ES-I3 (cell line): ENCODE measurements at regions not wholly inside any gene's neighbourhood (a gene's known extent, or its start where the extent isn't known, plus 50 kb on each side); places are given as distances from the start of the nearest gene placed in this dataset.

Source experiments
- H3K36me3 ChIP-seq: 2 replicates; pipeline ENCODE4 v1.6.1; 2013; ENCODE audit warnings: mild to moderate bottlenecking, low read length, control low read depth, moderate library complexity; ENCODE audit not compliant: insufficient read depth
- H3K4me1 ChIP-seq: 2 replicates; pipeline ENCODE4 v1.6.1; 2013; ENCODE audit warnings: mild to moderate bottlenecking, control low read depth, low read length; ENCODE audit not compliant: insufficient read depth
- H3K9ac ChIP-seq: 2 replicates; pipeline ENCODE4 v1.6.1; 2013; ENCODE audit warnings: low read depth, mild to moderate bottlenecking, low read length, moderate library complexity
- H3K9me3 ChIP-seq: 2 replicates; pipeline ENCODE4 v1.6.1; 2013; ENCODE audit warnings: mild to moderate bottlenecking, low read length, moderate library complexity; ENCODE audit not compliant: control insufficient read depth, insufficient read depth

DNA sequence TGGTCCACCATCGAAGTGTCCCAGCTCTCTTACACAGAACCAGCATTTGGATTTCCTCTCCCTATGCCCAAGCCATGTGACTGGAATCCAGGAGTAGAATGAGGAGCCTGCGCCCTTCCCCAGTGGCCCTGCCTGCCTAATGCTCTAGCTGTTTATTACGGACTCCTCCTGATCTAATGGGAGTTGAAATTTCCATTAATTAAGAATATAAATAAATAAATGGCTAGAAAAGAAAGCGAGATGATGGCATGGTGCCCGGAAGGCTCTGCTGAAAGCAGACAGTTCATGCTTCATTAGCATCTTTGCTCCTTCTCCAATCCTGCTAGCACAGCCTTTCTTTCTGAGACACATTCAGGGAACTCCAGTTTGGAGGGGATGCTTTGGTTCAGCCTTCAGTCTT, 216.2 kb downstream of the SEC16B start:
- H3K36me3 ChIP-seq = no peaks in the 10 kb centered on the region
- H3K9me3 ChIP-seq = no peaks in the 10 kb centered on the region
- no peak overlapping the region for H3K9ac ChIP-seq
- H3K4me1 ChIP-seq = no peaks in the 10 kb centered on the region

DNA sequence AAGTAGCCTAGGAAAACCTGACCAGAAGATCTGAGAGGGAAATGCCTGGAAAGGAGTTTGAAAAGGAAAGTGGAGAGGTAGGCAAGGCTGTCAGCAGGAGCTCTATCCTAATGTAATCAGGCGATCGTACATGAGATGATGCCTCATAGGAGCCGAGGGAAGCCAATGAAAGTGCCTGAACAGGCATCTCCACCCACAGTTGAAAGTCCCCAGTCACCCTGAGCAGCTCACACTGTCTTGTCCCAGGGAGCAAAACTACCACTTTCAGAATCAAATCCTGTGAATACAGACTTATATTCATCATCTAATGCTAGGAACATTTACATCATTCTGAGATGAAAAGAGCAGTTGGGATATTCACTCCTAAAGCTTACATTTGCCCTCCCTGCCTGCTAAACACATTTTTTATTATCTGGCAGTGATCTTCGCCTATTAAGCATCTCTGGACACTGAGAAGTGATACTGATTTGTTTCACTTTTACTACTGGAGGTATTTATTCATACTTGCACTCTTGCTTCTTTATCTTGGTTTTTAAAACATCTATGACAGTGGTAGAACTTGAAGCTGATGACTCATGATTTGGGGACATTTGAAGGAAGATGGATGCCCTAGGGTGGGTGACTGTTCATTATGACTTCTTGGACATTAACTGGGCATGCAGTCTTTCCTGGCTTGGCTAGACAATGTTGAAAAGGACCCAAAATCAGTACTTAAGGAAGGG, 221.6 kb downstream of the SEC16B start:
- H3K9me3 ChIP-seq = no peaks in the 10 kb centered on the region
- H3K36me3 ChIP-seq = no peaks in the 10 kb centered on the region

DNA sequence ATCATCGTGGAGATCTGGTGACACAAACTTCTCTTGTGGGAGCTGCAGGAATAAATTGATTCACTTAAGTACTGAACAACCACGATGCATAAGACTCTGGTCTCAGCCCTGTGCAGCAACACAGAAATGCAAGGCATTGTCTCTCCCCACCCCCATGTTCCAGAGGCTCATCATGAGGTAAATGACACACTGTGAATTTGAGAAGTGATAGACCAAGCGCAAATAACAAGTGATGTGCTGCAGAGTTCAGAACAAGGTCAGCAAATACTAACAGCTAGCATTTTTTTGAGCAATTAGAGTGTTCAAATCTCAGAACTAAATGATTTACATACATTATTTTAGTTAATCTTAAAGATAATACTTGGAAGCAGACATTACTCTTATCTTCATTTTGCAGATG, 223.7 kb downstream of the SEC16B start:
- H3K9me3 ChIP-seq = no peaks in the 10 kb centered on the region
- no peak overlapping the region for H3K9ac ChIP-seq
- no peaks in the 10 kb centered on the region for H3K36me3 ChIP-seq
- no peaks in the 10 kb centered on the region for H3K4me1 ChIP-seq

More for the DNA sequence above, 221.6 kb downstream of the SEC16B start:
- no peaks in the 10 kb centered on the region for H3K4me1 ChIP-seq
- H3K9ac ChIP-seq = no peak overlapping the region

DNA sequence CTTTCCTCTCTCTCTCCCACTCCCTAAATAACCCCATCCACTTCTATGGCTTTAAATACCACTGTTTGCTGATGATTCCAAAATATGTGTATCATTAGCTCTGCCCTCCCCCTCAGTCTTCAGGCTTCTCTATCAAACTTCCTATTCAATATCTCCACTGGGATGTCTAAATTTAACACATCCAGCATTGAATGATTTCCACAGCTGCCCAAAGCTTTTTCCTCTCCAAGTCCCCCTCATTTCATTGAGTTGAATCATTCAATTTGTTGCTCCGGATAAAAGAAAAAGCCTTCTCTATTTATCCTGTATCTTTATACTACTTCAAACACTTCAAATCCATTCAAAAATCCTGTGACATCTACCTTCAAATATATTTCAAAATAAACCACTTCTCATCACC, 225.0 kb downstream of the SEC16B start:
- no peaks in the 10 kb centered on the region for H3K9me3 ChIP-seq
- no peak overlapping the region for H3K9ac ChIP-seq

DNA sequence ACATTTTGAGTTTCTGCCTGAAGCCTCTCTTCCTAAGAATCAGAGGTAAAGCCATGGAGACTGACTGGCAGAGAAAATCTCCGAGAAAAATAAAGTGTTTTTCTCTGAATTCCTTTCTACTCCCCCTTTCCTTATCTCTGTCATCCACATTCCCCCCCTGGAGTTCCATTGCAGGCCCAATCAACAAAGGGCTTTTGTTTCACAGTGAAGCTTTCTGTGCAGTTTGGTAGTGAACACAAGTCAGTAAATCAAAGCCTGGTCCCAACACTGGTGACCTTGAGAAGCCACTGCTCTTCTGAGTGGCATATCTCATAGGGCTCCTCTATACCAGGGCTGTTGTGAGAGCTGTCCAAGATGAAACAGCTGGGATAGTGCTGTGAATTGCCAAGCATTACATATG, 228.4 kb downstream of the SEC16B start:
- Histone ChIP-seq H3K9me3 (no peaks in the 10 kb centered on the region), H3K4me1 (no peaks in the 10 kb centered on the region), H3K36me3 (no peaks in the 10 kb centered on the region), H3K9ac (no peak overlapping the region)

More for the DNA sequence above, 225.0 kb downstream of the SEC16B start:
- H3K4me1 ChIP-seq = no peaks in the 10 kb centered on the region
- H3K36me3 ChIP-seq = no peaks in the 10 kb centered on the region

DNA sequence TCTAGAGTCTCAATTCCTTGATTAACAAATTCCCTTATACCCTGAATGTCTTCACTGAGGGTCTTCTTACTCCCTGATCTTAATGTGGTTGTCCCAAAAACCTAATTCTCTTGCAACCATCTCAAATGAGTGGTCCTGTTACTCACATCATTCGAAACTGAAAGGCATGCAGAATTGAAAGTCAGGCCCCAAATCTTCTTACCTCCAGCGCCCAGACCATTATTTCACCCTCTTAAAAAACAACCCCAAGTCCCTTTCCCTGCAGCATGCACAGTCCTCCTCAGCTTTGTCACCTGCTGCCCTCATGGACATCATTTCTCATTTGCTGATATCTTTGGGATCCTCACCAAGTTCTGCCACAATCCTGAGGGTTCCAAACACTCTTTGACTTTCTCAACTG, 230.1 kb downstream of the SEC16B start:
- no peaks in the 10 kb centered on the region for H3K4me1 ChIP-seq
- no peaks in the 10 kb centered on the region for H3K9me3 ChIP-seq
- no peak overlapping the region for H3K9ac ChIP-seq

DNA sequence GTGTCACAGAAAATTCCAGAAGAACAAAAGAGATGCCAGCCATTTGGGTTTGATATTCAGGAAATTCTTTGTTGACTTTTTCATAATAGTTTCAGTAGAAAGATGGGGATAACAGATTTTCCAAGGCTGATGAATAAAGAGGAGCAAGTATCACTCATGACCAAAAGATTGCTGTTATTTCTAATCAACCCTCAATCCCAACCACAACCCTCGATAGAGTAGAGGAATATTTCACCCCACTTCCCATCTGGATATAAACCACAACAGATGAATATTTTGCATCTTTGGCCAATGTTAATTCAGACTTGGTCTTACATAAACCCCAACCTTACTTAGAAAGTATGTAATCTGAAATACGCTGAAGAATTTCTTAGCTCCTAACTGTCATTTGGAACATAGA, 232.4 kb downstream of the SEC16B start:
- no peaks in the 10 kb centered on the region for H3K9me3 ChIP-seq
- H3K36me3 ChIP-seq = no peaks in the 10 kb centered on the region
- H3K9ac ChIP-seq = no peak overlapping the region
- H3K4me1 ChIP-seq = no peaks in the 10 kb centered on the region

More for the DNA sequence above, 230.1 kb downstream of the SEC16B start:
- H3K36me3 ChIP-seq = no peaks in the 10 kb centered on the region

DNA sequence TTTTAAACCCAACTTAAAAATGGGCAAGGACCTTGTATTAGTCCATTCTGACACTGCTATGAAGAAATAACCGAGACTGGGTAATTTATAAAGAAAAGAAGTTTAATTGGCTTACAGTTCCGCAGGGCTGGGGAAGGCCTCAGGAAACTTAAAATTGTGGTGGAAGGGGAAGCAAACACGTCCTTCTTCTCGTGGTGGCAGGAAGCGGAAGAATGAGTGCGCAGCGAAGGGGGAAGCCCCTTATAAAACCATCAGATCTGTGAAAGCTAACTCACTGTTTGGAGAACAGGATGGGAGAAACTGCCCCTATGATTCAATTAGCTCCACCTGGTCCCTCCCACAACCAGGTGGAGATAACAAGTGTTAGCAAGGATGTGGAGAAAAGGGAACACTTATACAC, 237.7 kb downstream of the SEC16B start:
- H3K9ac ChIP-seq = no peak overlapping the region
- no peaks in the 10 kb centered on the region for H3K36me3 ChIP-seq
- H3K4me1 ChIP-seq = no peaks in the 10 kb centered on the region
- H3K9me3 ChIP-seq = no peaks in the 10 kb centered on the region

DNA sequence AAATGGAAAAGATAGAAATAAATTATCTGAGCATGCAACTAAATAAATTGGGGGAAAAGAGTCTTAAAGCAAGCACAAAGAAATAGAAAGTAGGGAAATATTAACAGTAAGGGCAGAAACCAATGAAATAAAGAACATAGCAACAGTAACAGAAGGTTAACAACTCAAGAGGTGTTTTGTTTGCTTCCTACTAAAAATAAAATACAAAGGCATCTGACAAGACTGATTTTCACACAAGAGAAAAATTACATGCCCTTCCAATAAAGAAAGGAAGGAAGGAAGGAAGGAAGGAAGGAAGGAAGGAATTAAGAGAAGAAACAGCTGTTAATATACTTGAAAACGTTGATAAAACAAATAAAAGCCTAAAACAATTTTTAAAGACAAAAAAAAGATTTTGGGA, 240.2 kb downstream of the SEC16B start:
- no peaks in the 10 kb centered on the region for H3K4me1 ChIP-seq
- H3K36me3 ChIP-seq = no peaks in the 10 kb centered on the region
- H3K9ac ChIP-seq = no peak overlapping the region
- H3K9me3 ChIP-seq = no peaks in the 10 kb centered on the region

DNA sequence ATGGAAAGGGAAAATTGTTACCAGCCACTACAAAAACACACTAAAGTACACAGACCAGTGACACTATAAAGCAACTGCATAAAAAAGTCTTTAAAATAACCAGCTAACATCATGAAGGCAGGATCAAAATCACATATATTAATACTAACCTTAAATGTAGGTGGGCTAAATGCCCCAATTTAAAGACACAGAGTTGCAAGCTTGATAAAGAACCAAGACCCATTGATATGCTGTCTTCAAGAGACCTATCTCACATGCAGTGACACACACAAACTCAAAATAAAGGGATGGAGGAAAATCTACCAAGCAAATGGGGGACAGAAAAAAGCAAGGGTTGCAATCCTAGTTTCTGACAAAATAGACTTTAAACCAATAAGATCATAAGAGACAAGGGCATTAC, 246.3 kb downstream of the SEC16B start:
- no peaks in the 10 kb centered on the region for H3K4me1 ChIP-seq

DNA sequence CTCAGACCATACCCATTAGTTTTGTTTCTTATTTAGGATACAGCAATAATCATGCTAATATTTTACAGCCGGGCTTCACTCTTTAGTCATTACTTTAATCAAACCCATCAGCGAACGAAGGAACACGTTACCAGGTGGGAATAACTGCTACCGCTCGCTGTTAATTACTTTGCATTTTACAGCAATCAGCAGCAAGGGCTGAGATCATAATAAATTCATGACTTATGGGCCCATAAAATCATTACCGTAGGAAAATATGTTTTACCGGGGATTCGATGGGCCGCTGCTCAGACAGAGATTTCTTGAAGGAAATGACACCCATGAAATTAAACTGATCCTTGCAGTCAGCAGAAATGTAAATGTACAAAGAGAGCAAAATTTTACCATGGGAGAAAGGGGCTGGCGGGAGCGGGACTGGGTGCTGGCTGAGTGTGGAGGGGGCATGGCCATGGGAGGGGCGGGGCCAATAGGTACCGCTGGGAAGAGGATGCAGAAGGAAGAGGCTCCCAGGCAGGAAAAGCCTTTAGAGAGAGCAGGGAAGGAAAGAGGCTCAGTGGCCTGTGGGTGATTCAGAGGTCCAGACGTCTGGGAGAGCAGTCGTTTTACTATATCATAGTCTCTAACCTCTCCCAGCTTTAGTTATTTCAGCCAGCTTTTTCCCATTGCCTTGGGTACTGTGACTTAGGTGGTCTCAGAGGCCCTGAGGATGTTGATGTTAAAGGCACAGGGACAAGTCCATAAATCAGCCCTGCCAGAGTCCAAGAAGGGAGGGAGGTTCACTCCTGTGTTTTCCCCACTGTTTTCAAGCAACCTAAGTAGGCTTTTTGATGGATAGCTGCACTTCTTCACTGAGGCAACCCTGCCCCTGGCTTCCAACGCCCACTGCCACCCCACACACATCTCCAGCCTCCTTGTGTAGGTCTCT, 258.9 kb downstream of the SEC16B start:
- Histone ChIP-seq H3K4me1 (peaks cover 4% of the 10 kb centered on the region; the same call in 1 of the 2 replicates), H3K9ac (no peak overlapping the region), H3K36me3 (no peaks in the 10 kb centered on the region), H3K9me3 (no peaks in the 10 kb centered on the region; the same call in 1 of the 2 replicates)

More for the DNA sequence above, 246.3 kb downstream of the SEC16B start:
- Histone ChIP-seq H3K36me3 (no peaks in the 10 kb centered on the region), H3K9ac (no peak overlapping the region), H3K9me3 (no peaks in the 10 kb centered on the region)

DNA sequence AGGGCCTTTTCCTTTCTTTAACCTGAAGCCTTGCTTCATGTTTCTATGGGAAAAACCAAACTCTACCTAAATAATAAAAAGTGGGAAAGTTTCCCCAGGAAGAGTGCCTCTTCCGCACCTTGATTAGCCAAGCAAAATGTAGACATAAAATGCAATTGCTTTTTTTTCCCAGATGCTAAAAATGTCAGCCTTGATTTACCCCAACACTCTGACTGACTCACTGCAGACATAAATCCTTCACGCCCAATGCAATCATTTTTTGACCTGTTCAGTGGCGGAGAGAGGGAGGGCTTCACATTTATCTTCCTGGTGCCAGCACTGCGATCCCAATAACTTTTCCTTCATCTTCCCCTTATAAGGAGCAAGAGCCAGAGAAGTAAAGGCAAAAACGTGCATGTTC, 261.5 kb downstream of the SEC16B start:
- H3K36me3 ChIP-seq = no peaks in the 10 kb centered on the region
- H3K9ac ChIP-seq = no peak overlapping the region
- no peaks in the 10 kb centered on the region; the same call in 1 of the 2 replicates for H3K9me3 ChIP-seq
- H3K4me1 ChIP-seq = peaks cover 16% of the 10 kb centered on the region; the same call in 1 of the 2 replicates

DNA sequence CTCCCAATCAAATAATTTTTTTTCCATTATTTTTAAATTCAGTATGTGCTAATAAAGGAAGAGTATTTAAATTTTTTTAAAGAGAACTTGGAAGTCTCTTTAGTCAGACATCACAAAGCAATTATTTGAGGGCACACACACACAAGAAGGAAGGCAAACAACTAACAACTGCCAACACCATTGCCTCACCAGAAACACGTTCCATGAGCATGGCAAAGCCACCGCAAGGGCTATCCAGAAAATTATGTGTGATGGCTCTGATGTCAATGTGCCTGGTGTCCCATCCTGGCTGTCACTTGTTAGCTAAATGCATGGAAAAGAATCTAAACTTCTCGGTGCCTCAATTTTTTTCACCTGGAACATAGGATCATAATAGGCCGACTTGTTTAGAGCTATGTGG, 262.9 kb downstream of the SEC16B start:
- H3K9ac ChIP-seq = no peak overlapping the region
- peaks cover 16% of the 10 kb centered on the region; the same call in 1 of the 2 replicates for H3K4me1 ChIP-seq

DNA sequence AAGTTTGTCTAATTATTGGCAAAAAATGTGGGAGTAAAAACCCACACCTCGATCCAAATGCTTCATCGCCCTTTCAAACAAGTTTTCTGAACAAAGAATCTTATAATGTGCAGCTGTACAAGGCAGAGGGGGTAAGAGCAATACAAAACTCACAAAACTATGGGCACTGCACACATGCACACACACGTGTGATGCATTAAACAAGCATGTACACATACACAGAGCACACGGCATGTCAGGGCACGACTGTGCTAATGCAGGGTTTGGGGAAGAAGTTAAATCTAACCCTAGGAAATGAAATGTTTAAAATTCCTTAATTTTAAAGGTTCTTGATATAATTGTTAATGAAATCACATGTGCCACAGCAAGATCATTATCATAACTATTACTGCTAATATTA, 264.0 kb downstream of the SEC16B start:
- no peaks in the 10 kb centered on the region; the same call in 1 of the 2 replicates for H3K9me3 ChIP-seq
- H3K36me3 ChIP-seq = no peaks in the 10 kb centered on the region
- H3K4me1 ChIP-seq = peaks cover 16% of the 10 kb centered on the region; the same call in 1 of the 2 replicates
- no peak overlapping the region for H3K9ac ChIP-seq

More for the DNA sequence above, 262.9 kb downstream of the SEC16B start:
- Histone ChIP-seq H3K9me3 (no peaks in the 10 kb centered on the region; the same call in 1 of the 2 replicates), H3K36me3 (no peaks in the 10 kb centered on the region)
